ENCODE measurements at regions not wholly inside any gene's neighbourhood (a gene's known extent, or its start where the extent isn't known, plus 50 kb on each side); places are given as distances from the start of the nearest gene placed in this dataset.

DNA sequence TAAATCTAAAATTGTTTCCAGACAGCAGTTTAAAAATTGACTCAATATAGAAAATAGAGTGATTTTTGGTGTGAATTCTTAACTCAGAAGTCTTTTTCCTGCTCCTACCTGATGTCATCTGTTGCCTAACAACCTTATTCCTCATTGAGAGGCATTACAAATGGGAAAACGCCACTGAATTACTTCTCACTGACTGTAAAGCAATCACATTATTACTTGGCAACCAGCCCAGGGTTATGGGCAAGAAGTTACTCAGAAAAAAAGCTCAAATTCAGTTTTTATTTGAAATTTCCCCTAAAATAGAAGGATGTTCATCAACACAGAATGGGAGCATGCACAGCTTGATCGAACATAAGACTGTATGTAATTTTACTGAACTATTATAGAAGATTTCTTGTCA, 201.8 kb upstream of the GULP1 start:
- no peak for TF ChIP-seq POLR2A (IDR thresholded peaks at IDR 0.05)
- TF ChIP-seq POLR2AphosphoS5 (IDR thresholded peaks at IDR 0.05) = no peak
- TF ChIP-seq, protein P1, sequence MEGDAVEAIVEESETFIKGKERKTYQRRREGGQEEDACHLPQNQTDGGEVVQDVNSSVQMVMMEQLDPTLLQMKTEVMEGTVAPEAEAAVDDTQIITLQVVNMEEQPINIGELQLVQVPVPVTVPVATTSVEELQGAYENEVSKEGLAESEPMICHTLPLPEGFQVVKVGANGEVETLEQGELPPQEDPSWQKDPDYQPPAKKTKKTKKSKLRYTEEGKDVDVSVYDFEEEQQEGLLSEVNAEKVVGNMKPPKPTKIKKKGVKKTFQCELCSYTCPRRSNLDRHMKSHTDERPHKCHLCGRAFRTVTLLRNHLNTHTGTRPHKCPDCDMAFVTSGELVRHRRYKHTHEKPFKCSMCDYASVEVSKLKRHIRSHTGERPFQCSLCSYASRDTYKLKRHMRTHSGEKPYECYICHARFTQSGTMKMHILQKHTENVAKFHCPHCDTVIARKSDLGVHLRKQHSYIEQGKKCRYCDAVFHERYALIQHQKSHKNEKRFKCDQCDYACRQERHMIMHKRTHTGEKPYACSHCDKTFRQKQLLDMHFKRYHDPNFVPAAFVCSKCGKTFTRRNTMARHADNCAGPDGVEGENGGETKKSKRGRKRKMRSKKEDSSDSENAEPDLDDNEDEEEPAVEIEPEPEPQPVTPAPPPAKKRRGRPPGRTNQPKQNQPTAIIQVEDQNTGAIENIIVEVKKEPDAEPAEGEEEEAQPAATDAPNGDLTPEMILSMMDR (IDR thresholded peaks at IDR 0.05) = no peak
